Neural progenitor cell (in vitro differentiated cells): ENCODE measurements at regions not wholly inside any gene's neighbourhood (a gene's known extent, or its start where the extent isn't known, plus 50 kb on each side); places are given as distances from the start of the nearest gene placed in this dataset.

Experiments
- DNase-seq: peaks from one replicate; pipeline ENCODE4 v3.0.0-alpha.2; 2016; ENCODE audit warnings: low spot score
- H2AFZ ChIP-seq: fragments of 200-600 bp; sonication (generic); replicated peaks from 2 replicates; pipeline ENCODE4 v1.6.1; 2016; ENCODE audit warnings: antibody characterized with exemption
- H3F3A ChIP-seq: fragments of 200-600 bp; sonication (generic); 2 replicates; pipeline ENCODE4 v1.6.1; 2016; ENCODE audit warnings: antibody characterized with exemption, low read depth
- H3K27ac ChIP-seq: fragments of 200-600 bp; sonication (generic); 2 replicates; pipeline ENCODE4 v1.5.1; 2016; ENCODE audit warnings: mild to moderate bottlenecking
- H3K27me3 ChIP-seq: fragments of 200-600 bp; sonication (generic); 2 replicates; pipeline ENCODE4 v1.6.1; 2016; ENCODE audit warnings: mild to moderate bottlenecking, moderate library complexity
- H3K36me3 ChIP-seq: fragments of 200-600 bp; sonication (generic); 2 replicates; pipeline ENCODE4 v1.5.1; 2016
- H3K4me1 ChIP-seq: fragments of 200-600 bp; sonication (generic); 2 replicates; pipeline ENCODE4 v1.6.1; 2016; ENCODE audit warnings: mixed run types
- H3K4me2 ChIP-seq: fragments of 200-600 bp; sonication (generic); 2 replicates; pipeline ENCODE4 v1.6.1; 2016
- H3K4me3 ChIP-seq: fragments of 200-600 bp; sonication (generic); 2 replicates; pipeline ENCODE4 v1.5.1; 2016
- H3K79me2 ChIP-seq: fragments of 200-600 bp; sonication (generic); 2 replicates; pipeline ENCODE4 v1.6.1; 2016; ENCODE audit warnings: low read depth
- H3K9ac ChIP-seq: fragments of 200-600 bp; sonication (generic); 2 replicates; pipeline ENCODE4 v1.6.1; 2016
- H3K9me3 ChIP-seq: fragments of 200-600 bp; sonication (generic); 2 replicates; pipeline ENCODE4 v1.5.1; 2016; ENCODE audit warnings: low read depth
- H4K20me1 ChIP-seq: fragments of 200-600 bp; sonication (generic); 2 replicates; pipeline ENCODE4 v1.6.1; 2016; ENCODE audit warnings: low read depth
- H3K27ac Mint-ChIP-seq: 3 replicates; pipeline ENCODE4 v1.8.0; 2021; ENCODE audit warnings: mixed read lengths
- H3K27me3 Mint-ChIP-seq: 2 replicates; pipeline ENCODE4 v1.8.0; 2022; ENCODE audit warnings: low read depth, mild to moderate bottlenecking, inconsistent platforms, moderate library complexity, mixed read lengths; ENCODE audit not compliant: insufficient read depth
- H3K36me3 Mint-ChIP-seq: 3 replicates; pipeline ENCODE4 v1.8.0; 2021; ENCODE audit warnings: mixed read lengths
- H3K4me1 Mint-ChIP-seq: 3 replicates; pipeline ENCODE4 v1.8.0; 2021; ENCODE audit warnings: mixed read lengths
- H3K4me3 Mint-ChIP-seq: 3 replicates; pipeline ENCODE4 v1.8.0; 2021; ENCODE audit warnings: mild to moderate bottlenecking, moderate library complexity, mixed read lengths
- H3K9me3 Mint-ChIP-seq: 3 replicates; pipeline ENCODE4 v1.8.0; 2020; ENCODE audit warnings: mixed read lengths
- CTCF ChIP-seq: fragments of 200-600 bp; sonication (generic); IDR thresholded peaks from 2 replicates; pipeline ENCODE4 v1.5.1; 2017; ENCODE audit warnings: antibody characterized with exemption, mild to moderate bottlenecking
- EZH2 ChIP-seq: fragments of 200-600 bp; sonication (generic); IDR thresholded peaks from 2 replicates; pipeline ENCODE4 v1.6.1; 2017; ENCODE audit warnings: antibody characterized with exemption, mild to moderate bottlenecking, moderate library complexity
- EZH2phosphoT487 ChIP-seq: fragments of 200-600 bp; sonication (generic); IDR thresholded peaks from 2 replicates; pipeline ENCODE4 v1.6.1; 2017; ENCODE audit warnings: antibody characterized with exemption

- no peak for DNase-seq
- H3K4me1 Mint-ChIP-seq: no peaks in the 10 kb centered on the region
- no peaks in the 10 kb centered on the region for H3K9me3 Mint-ChIP-seq
- Histone ChIP-seq H3K4me1 (peaks cover 9% of the 10 kb centered on the region), H3F3A (no peaks in the 10 kb centered on the region), H4K20me1 (no peaks in the 10 kb centered on the region), H3K4me3 (no peak overlapping the region), H2AFZ (no peak overlapping the region), H3K9me3 (no peaks in the 10 kb centered on the region), H3K36me3 (no peaks in the 10 kb centered on the region), H3K4me2 (no peak overlapping the region), H3K9ac (no peak overlapping the region), H3K27me3 (no peaks in the 10 kb centered on the region), H3K79me2 (no peaks in the 10 kb centered on the region), H3K27ac (no peak overlapping the region)
- no peak for TF ChIP-seq EZH2phosphoT487
- no peak for TF ChIP-seq CTCF
- no peak for TF ChIP-seq EZH2
- H3K27ac Mint-ChIP-seq: no peak overlapping the region
- H3K27me3 Mint-ChIP-seq: no peaks in the 10 kb centered on the region
- no peaks in the 10 kb centered on the region for H3K36me3 Mint-ChIP-seq
- no peak overlapping the region for H3K4me3 Mint-ChIP-seq
Measured at GRCh38 chr9:108212184-108212583, 643.6 kb downstream of the ACTL7B start.

- H2AFZ ChIP-seq: no peak overlapping the region
- H3K79me2 ChIP-seq: no peaks in the 10 kb centered on the region
- Mint-ChIP-seq H3K9me3 (peaks cover 2% of the 10 kb centered on the region), H3K27me3 (no peaks in the 10 kb centered on the region), H3K4me3 (no peak overlapping the region), H3K36me3 (no peaks in the 10 kb centered on the region), H3K4me1 (no peaks in the 10 kb centered on the region), H3K27ac (no peak overlapping the region)
- no peak overlapping the region for H3K9ac ChIP-seq
- H3F3A ChIP-seq: no peaks in the 10 kb centered on the region
- peaks cover 9% of the 10 kb centered on the region for H3K4me1 ChIP-seq
- TF ChIP-seq EZH2phosphoT487 (no peak), CTCF (no peak), EZH2 (no peak)
- H4K20me1 ChIP-seq: no peaks in the 10 kb centered on the region
- H3K9me3 ChIP-seq: no peaks in the 10 kb centered on the region
- H3K36me3 ChIP-seq: no peaks in the 10 kb centered on the region
- DNase-seq: no peak
- no peak overlapping the region for H3K4me2 ChIP-seq
- no peaks in the 10 kb centered on the region for H3K27me3 ChIP-seq
- H3K27ac ChIP-seq: no peak overlapping the region
- no peak overlapping the region for H3K4me3 ChIP-seq
Measured at GRCh38 chr9:108211411-108211955, 644.3 kb downstream of the ACTL7B start.

- TF ChIP-seq CTCF (no peak), EZH2phosphoT487 (no peak), EZH2 (no peak)
- H3K4me1 ChIP-seq: peaks cover 9% of the 10 kb centered on the region
- H2AFZ ChIP-seq: no peak overlapping the region
- H3K4me3 ChIP-seq: no peak overlapping the region
- H3K4me2 ChIP-seq: no peak overlapping the region
- peaks cover 2% of the 10 kb centered on the region for H3K9me3 Mint-ChIP-seq
- H3K27ac ChIP-seq: no peak overlapping the region
- no peaks in the 10 kb centered on the region for H3F3A ChIP-seq
- H3K36me3 ChIP-seq: no peaks in the 10 kb centered on the region
- no peaks in the 10 kb centered on the region for H4K20me1 ChIP-seq
- no peaks in the 10 kb centered on the region for H3K79me2 ChIP-seq
- no peaks in the 10 kb centered on the region for H3K9me3 ChIP-seq
- no peaks in the 10 kb centered on the region for H3K27me3 Mint-ChIP-seq
- H3K4me1 Mint-ChIP-seq: no peaks in the 10 kb centered on the region
- H3K4me3 Mint-ChIP-seq: no peak overlapping the region
- H3K36me3 Mint-ChIP-seq: no peaks in the 10 kb centered on the region
- H3K27me3 ChIP-seq: no peaks in the 10 kb centered on the region
- no peak overlapping the region for H3K9ac ChIP-seq
- H3K27ac Mint-ChIP-seq: no peak overlapping the region
- no peak for DNase-seq
Measured at GRCh38 chr9:108209132-108209685, 646.6 kb downstream of the ACTL7B start.
